ENCODE measurements at regions not wholly inside any gene's neighbourhood (a gene's known extent, or its start where the extent isn't known, plus 50 kb on each side); places are given as distances from the start of the nearest gene placed in this dataset.
"Not testable (repeated sequence)": the region's sequence is repeated elsewhere in the genome, so short reads cannot be mapped to it uniquely, and the experiment has no call there.

DNA sequence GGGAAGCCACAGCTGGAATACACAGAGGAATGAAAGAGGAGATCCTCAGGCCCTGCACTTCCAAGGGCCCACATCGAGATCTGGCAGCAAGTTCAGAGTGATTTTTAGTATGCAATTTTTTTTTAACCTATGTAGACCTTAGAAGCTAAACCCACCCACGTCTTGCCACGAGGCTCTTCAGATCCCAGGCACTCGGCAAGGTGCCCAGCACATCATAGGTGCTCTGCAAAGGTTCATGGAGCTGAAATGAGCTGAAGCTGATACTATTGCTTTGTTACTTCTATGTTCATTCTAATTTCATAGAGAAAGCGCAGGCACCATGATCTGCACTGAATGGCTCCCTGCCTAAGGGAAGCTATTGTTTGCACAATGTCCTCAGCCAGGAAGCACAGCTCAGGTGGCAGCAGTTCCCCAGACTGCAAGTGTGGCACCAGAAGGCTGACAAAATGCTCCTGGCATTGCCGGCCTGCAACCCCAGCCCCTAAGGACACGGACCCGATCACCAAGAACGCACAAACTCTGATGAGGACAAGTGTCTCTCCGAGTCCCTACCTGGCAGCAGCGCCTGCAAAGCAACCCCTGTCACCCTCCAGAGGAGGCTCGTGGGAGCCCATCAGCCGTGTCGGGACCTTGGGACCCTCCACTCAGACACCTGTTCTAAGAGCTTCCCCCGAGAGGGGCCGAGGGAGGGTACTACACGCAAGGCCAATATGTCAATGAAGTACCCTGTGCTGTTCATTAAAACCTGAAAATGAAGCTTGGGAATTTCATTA lies 264.2 kb downstream of the NPHP4 start:
- no peak for DNase-seq
- no peaks in the 10 kb centered on the region for H3K27me3 Mint-ChIP-seq
- ChIA-PET CTCF (no interaction called here), POLR2A (no interaction called here)
- H3K9me3 Mint-ChIP-seq: no peaks in the 10 kb centered on the region
- H3K36me3 Mint-ChIP-seq (ENCODE audit: low read depth): no peaks in the 10 kb centered on the region
- no peak overlapping the region for H3K4me3 Mint-ChIP-seq
- H3K27ac Mint-ChIP-seq: no peak overlapping the region
- no peaks in the 10 kb centered on the region for H3K4me1 Mint-ChIP-seq

DNA sequence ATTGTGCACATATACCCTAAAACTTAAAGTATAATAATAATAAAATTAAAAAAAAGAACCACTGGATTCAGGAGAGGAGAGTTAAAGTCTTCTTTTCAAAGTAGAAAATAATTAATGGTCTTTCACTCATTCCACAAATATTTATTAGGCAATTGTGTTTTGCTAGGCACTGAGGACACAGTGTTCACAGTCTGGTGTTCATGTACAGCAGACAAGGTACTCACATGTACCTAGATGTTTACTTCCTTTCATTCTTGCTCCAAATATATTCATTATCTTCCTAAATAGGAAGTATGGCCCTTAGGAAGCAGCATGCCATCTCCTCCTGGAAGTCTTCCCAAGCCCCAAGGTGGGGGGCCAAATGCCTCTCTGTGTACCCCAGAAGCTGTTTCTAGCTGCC lies 265.0 kb downstream of the NPHP4 start:
- Mint-ChIP-seq H3K27me3 (no peaks in the 10 kb centered on the region), H3K4me3 (no peak overlapping the region), H3K9me3 (no peaks in the 10 kb centered on the region), H3K27ac (no peak overlapping the region), H3K36me3 (ENCODE audit: low read depth) (no peaks in the 10 kb centered on the region), H3K4me1 (no peaks in the 10 kb centered on the region)
- CTCF ChIA-PET: no interaction called here
- no peak for DNase-seq
- POLR2A ChIA-PET: no interaction called here

DNA sequence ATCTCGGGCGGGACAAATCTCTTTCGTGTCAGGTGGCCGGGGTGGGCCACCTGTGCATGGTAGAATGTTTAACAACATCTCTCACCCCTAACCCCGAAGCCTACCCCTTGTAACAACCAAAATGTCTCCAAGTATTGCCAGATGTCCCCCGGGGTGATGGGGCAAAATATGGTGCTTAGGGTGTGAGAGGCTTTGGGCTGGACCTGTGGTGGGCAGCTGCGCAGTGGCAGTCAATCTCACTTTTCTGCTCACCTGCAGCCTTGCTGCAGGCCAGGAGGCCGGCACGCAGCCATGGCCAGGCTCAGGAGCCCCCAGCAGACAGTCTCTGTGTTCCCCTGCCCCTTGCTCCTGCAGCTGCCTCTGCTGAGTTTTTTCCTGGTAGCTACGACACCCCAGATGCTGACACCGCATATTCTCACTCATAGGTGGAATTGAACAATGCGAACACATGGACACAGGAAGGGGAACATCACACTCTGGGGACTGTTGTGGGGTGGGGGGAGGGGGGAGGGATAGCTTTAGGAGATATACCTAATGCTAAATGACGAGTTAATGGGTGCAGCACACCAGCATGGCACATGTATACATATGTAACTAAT lies 265.5 kb downstream of the NPHP4 start:
- H3K36me3 Mint-ChIP-seq (ENCODE audit: low read depth); DNase-seq; CTCF ChIA-PET; H3K27me3 Mint-ChIP-seq; H3K27ac Mint-ChIP-seq; H3K9me3 Mint-ChIP-seq; H3K4me3 Mint-ChIP-seq; H3K4me1 Mint-ChIP-seq; POLR2A ChIA-PET: not testable (repeated sequence)

- no peaks in the 10 kb centered on the region for H3K4me1 Mint-ChIP-seq
- DNase-seq: no peak
- H3K4me3 Mint-ChIP-seq: no peak overlapping the region
- H3K36me3 Mint-ChIP-seq (ENCODE audit: low read depth): no peaks in the 10 kb centered on the region
- ChIA-PET POLR2A (no interaction called here), CTCF (no interaction called here)
- H3K27ac Mint-ChIP-seq: no peak overlapping the region
- H3K27me3 Mint-ChIP-seq: no peaks in the 10 kb centered on the region
- H3K9me3 Mint-ChIP-seq: no peaks in the 10 kb centered on the region
These were observed 266.2 kb downstream of the NPHP4 start for GRCh38 chr1:5725855-5726585.

DNA sequence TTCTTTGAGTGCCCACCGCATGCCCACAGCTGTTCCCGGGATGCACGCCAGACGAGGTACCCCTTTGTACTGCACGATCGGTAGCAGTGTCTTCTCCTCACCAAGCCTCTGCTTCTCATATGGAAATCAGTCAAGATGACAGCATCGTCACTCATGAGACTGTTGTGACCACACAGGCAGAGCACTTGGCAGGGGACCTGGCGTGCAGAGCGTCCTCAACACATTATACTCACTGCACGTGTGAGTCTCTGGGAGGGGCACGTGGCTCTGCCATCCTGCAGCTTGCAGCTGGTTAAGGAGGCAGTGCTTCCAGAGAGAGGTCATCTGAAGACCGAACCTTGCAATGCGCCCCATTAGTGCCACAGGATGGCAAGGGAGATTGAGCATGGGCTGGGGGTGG lies 266.8 kb downstream of the NPHP4 start:
- DNase-seq: no peak
- CTCF ChIA-PET: no interaction called here

DNA sequence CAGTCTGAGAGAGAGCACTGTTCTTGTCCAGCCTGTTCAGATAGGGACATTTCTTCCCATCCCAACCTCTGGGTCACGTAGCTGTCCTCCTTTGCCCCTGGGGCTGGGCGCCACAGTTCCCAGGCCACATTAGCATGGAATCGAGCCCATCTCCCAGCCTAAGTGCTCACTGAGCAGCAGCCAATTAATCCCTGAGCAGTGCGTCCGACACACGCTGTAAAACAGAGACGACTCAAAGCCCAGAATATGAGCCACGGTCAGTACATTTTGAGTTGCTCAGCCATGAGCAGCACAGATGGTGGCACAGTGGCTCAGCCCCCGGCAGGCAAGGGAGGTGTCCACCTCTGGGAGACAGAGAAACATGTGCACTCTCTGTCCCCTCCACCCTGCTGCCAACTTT lies 267.4 kb downstream of the NPHP4 start:
- CTCF ChIA-PET: no interaction called here
- H3K27me3 Mint-ChIP-seq: no peaks in the 10 kb centered on the region
- no peak for DNase-seq
- H3K9me3 Mint-ChIP-seq: no peaks in the 10 kb centered on the region
- H3K4me1 Mint-ChIP-seq: no peaks in the 10 kb centered on the region
- H3K27ac Mint-ChIP-seq: no peak overlapping the region
- no peak overlapping the region for H3K4me3 Mint-ChIP-seq
- POLR2A ChIA-PET: no interaction called here
- no peaks in the 10 kb centered on the region for H3K36me3 Mint-ChIP-seq (ENCODE audit: low read depth)

More for the DNA sequence above, 266.8 kb downstream of the NPHP4 start:
- Mint-ChIP-seq H3K4me3 (no peak overlapping the region), H3K27ac (no peak overlapping the region), H3K27me3 (no peaks in the 10 kb centered on the region), H3K9me3 (no peaks in the 10 kb centered on the region), H3K36me3 (ENCODE audit: low read depth) (no peaks in the 10 kb centered on the region), H3K4me1 (no peaks in the 10 kb centered on the region)
- POLR2A ChIA-PET: no interaction called here

DNA sequence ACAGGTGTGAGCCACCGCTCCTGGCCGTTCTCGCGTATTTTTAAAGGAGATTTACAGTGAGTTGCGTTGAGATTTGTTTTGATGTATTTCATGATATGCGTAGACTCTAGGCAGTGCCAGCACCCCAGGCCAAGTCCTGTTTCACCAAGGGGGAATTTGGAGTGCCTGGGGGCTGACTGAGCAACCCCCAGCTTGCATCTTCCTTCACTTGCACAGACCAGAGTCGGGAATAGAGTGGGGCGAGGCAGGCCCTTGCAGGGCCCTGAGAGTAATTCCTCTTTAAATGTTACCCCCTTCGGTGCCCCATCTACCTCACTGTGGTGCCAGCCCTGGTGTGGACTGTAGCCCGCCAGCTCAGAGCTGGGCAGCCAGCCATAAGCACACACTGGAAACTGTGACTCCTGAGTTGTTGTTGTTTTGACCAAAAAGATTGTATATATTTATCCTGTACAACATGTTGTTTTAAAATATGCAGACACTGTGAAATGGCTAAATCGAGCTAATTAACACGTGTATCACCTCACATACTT lies 269.5 kb downstream of the NPHP4 start:
- CTCF ChIA-PET: interaction anchor here (0.9 kb wide), 1 partner anchor 66 kb away, joined by 3 read pairs; no protein-coding TSS in a partner anchor
- H3K9me3 Mint-ChIP-seq: no peaks in the 10 kb centered on the region
- no peak overlapping the region for H3K27ac Mint-ChIP-seq
- H3K4me3 Mint-ChIP-seq: no peak overlapping the region
- H3K27me3 Mint-ChIP-seq: peaks cover 1% of the 10 kb centered on the region
- POLR2A ChIA-PET: no interaction called here
- H3K36me3 Mint-ChIP-seq (ENCODE audit: low read depth): no peaks in the 10 kb centered on the region
- no peak for DNase-seq
- no peaks in the 10 kb centered on the region for H3K4me1 Mint-ChIP-seq

DNA sequence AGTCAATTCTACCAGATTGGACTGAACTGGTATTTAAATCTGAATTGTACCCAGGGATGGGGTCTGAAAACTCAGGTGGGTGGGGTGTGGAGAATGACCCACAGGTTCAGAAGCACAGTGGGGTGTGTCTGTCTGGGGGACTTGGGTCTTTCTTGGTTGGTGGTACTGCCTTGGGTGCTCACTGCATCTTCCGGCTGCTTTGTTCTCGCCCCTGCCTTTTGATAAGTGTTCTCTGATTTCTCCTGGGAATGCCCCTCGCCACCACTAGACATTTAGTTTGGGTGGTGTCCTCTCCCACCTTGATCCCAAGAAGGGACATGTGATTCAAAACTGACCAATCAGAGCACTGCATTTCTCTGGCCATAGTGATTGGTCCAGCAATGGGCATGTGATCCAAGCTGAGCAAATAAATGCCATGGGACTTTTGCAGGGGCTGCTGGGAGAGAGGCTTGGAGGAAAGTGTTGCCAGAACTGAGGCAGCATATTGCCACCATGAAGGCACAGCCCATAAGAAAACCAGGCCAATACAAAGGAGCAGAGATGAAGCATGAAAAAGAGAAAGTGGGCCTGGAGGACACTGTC lies 270.5 kb downstream of the NPHP4 start:
- POLR2A ChIA-PET: no interaction called here
- CTCF ChIA-PET: no interaction called here
- H3K9me3 Mint-ChIP-seq: no peaks in the 10 kb centered on the region
- no peak overlapping the region for H3K27ac Mint-ChIP-seq
- peaks cover 4% of the 10 kb centered on the region for H3K27me3 Mint-ChIP-seq
- no peak for DNase-seq
- no peaks in the 10 kb centered on the region for H3K36me3 Mint-ChIP-seq (ENCODE audit: low read depth)
- no peaks in the 10 kb centered on the region for H3K4me1 Mint-ChIP-seq
- H3K4me3 Mint-ChIP-seq: no peak overlapping the region

DNA sequence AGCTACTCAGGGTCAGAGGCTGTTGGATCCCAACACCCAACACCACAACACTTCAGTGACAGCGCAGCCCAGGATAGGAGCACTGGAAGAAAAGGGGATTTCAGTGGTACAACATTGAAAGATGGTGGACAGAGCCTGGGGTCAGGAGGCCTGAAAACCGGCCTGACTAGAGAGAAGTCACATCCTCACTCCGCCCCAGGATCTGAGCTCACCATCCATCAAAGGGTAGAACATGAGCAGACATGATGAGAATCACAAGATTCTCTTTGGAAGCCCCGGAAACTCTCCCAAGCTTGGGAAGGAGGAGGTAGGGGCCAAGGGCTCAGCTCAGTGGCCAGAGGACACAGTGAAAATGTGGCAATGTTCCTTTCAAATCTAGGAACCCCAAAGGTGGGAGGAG lies 271.3 kb downstream of the NPHP4 start:
- CTCF ChIA-PET: no interaction called here
- Mint-ChIP-seq H3K36me3 (ENCODE audit: low read depth) (no peaks in the 10 kb centered on the region), H3K9me3 (no peaks in the 10 kb centered on the region), H3K27me3 (peaks cover 8% of the 10 kb centered on the region), H3K4me3 (no peak overlapping the region), H3K4me1 (no peaks in the 10 kb centered on the region), H3K27ac (no peak overlapping the region)
- no peak for DNase-seq
- POLR2A ChIA-PET: no interaction called here

GRCh38 chr1:5720484-5720883 lies 271.7 kb downstream of the NPHP4 start:
- Mint-ChIP-seq H3K27me3 (peaks cover 8% of the 10 kb centered on the region), H3K9me3 (no peaks in the 10 kb centered on the region), H3K4me3 (no peak overlapping the region), H3K27ac (no peak overlapping the region), H3K36me3 (ENCODE audit: low read depth) (no peaks in the 10 kb centered on the region), H3K4me1 (no peaks in the 10 kb centered on the region)
- ChIA-PET CTCF (no interaction called here), POLR2A (no interaction called here)
- DNase-seq: no peak

DNA sequence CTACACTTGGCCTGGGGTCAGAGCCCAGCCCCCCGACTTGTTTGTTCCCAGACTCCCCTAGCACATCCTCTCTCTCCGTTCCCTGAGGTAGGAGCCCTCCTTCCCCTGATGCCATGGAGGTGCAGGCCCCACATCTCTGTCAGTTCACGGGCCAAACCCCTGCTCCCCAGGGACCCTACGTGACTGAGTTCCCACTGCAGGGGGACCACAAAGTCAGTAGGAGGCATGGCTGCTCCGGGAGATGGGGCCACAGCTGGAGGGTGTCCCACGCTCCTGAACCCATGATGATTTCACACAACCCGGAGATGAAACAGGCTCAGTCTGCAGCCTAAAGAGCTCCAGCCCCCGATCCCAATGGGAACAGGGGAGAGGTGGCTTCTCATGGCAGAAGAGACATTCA lies 272.2 kb downstream of the NPHP4 start:
- ChIA-PET POLR2A (no interaction called here), CTCF (no interaction called here)
- no peak for DNase-seq
- H3K36me3 Mint-ChIP-seq (ENCODE audit: low read depth): no peaks in the 10 kb centered on the region
- H3K27me3 Mint-ChIP-seq: peaks cover 8% of the 10 kb centered on the region
- H3K4me3 Mint-ChIP-seq: no peak overlapping the region
- H3K9me3 Mint-ChIP-seq: no peaks in the 10 kb centered on the region
- H3K4me1 Mint-ChIP-seq: no peaks in the 10 kb centered on the region
- H3K27ac Mint-ChIP-seq: no peak overlapping the region

- ChIA-PET POLR2A (no interaction called here), CTCF (no interaction called here)
- Mint-ChIP-seq H3K27me3 (peaks cover 8% of the 10 kb centered on the region), H3K4me3 (no peak overlapping the region), H3K9me3 (no peaks in the 10 kb centered on the region), H3K27ac (no peak overlapping the region), H3K36me3 (ENCODE audit: low read depth) (no peaks in the 10 kb centered on the region), H3K4me1 (no peaks in the 10 kb centered on the region)
- DNase-seq: no peak
These were observed 273.2 kb downstream of the NPHP4 start for GRCh38 chr1:5718831-5719632.
